H9 (cell line): ENCODE measurements at regions not wholly inside any gene's neighbourhood (a gene's known extent, or its start where the extent isn't known, plus 50 kb on each side); places are given as distances from the start of the nearest gene placed in this dataset.

Source experiments
- DNase-seq: peaks from one replicate; pipeline ENCODE4 v3.0.0-alpha.2; 2017
- H2AFZ ChIP-seq: one replicate; pipeline ENCODE4 v1.6.1; 2013; ENCODE audit warnings: mild to moderate bottlenecking, low read length, control low read depth, moderate library complexity
- H2AK5ac ChIP-seq: 2 replicates; pipeline ENCODE4 v1.6.1; 2013; ENCODE audit warnings: low read length, control low read depth, mixed read lengths; ENCODE audit not compliant: insufficient read length
- H2BK120ac ChIP-seq: one replicate; pipeline ENCODE4 v1.6.1; 2013; ENCODE audit warnings: low read depth, mild to moderate bottlenecking, low read length, control low read depth, inconsistent platforms; ENCODE audit not compliant: poor library complexity, severe bottlenecking
- H2BK12ac ChIP-seq: 2 replicates; pipeline ENCODE4 v1.6.1; 2013; ENCODE audit warnings: low read length, control low read depth, mixed read lengths, low read depth; ENCODE audit not compliant: insufficient read length
- H2BK15ac ChIP-seq: 2 replicates; pipeline ENCODE4 v1.6.1; 2013; ENCODE audit warnings: low read depth, low read length, control low read depth
- H2BK20ac ChIP-seq: one replicate; pipeline ENCODE4 v1.6.1; 2013; ENCODE audit warnings: low read depth, mild to moderate bottlenecking, low read length, control low read depth, inconsistent platforms; ENCODE audit not compliant: poor library complexity, severe bottlenecking
- H2BK5ac ChIP-seq: 2 replicates; pipeline ENCODE4 v1.6.1; 2013; ENCODE audit warnings: low read length, control low read depth, mixed read lengths; ENCODE audit not compliant: insufficient read length
- H3K14ac ChIP-seq: 2 replicates; pipeline ENCODE4 v1.6.1; 2013; ENCODE audit warnings: low read length, control low read depth; ENCODE audit not compliant: insufficient read depth
- H3K18ac ChIP-seq: 2 replicates; pipeline ENCODE4 v1.6.1; 2013; ENCODE audit warnings: low read depth, mild to moderate bottlenecking, mixed read lengths, low read length, control low read depth; ENCODE audit not compliant: insufficient read length
- H3K23ac ChIP-seq: 2 replicates; pipeline ENCODE4 v1.6.1; 2013; ENCODE audit warnings: low read length, control low read depth, mixed read lengths, low read depth; ENCODE audit not compliant: insufficient read length
- H3K23me2 ChIP-seq: 2 replicates; pipeline ENCODE4 v1.6.1; 2013; ENCODE audit warnings: low read depth, mild to moderate bottlenecking, mixed read lengths, low read length, control low read depth; ENCODE audit not compliant: insufficient read length, poor library complexity, severe bottlenecking
- H3K27ac ChIP-seq: 2 replicates; pipeline ENCODE4 v1.5.1; 2013; ENCODE audit warnings: low read length, control low read depth, mixed read lengths, low read depth; ENCODE audit not compliant: insufficient read length
- H3K27me3 ChIP-seq: 2 replicates; pipeline ENCODE4 v1.6.1; 2013; ENCODE audit warnings: low read length, control low read depth, inconsistent platforms; ENCODE audit not compliant: insufficient read depth
- H3K4ac ChIP-seq: 2 replicates; pipeline ENCODE4 v1.6.1; 2013; ENCODE audit warnings: low read depth, mild to moderate bottlenecking, control low read depth, inconsistent platforms, low read length, moderate library complexity
- H3K4me1 ChIP-seq: 2 replicates; pipeline ENCODE4 v1.6.1; 2013; ENCODE audit warnings: low read length, control low read depth, inconsistent platforms; ENCODE audit not compliant: insufficient read depth
- H3K4me2 ChIP-seq: 2 replicates; pipeline ENCODE4 v1.6.1; 2013; ENCODE audit warnings: low read length, control low read depth, mixed read lengths; ENCODE audit not compliant: insufficient read length, insufficient read depth
- H3K56ac ChIP-seq: 2 replicates; pipeline ENCODE4 v1.6.1; 2013; ENCODE audit warnings: low read depth, mild to moderate bottlenecking, mixed read lengths, low read length, control low read depth; ENCODE audit not compliant: insufficient read length
- H3K79me1 ChIP-seq: 2 replicates; pipeline ENCODE4 v1.6.1; 2013; ENCODE audit warnings: low read depth, mild to moderate bottlenecking, moderate library complexity, low read length, control low read depth, inconsistent platforms; ENCODE audit not compliant: insufficient read depth, poor library complexity, severe bottlenecking
- H3K79me2 ChIP-seq: 2 replicates; pipeline ENCODE4 v1.6.1; 2013; ENCODE audit warnings: low read length, control low read depth, inconsistent platforms; ENCODE audit not compliant: insufficient read depth
- H3K9ac ChIP-seq: 2 replicates; pipeline ENCODE4 v1.6.1; 2013; ENCODE audit warnings: low read length, control low read depth, mixed read lengths; ENCODE audit not compliant: insufficient read length; ENCODE audit errors: extremely low read depth
- H3K9me3 ChIP-seq: one replicate; pipeline ENCODE4 v1.6.1; 2013; ENCODE audit warnings: low read depth, low read length, inconsistent platforms; ENCODE audit not compliant: control insufficient read depth
- H3T11ph ChIP-seq: one replicate; pipeline ENCODE4 v1.6.1; 2013; ENCODE audit warnings: mild to moderate bottlenecking, low read length, control low read depth, inconsistent platforms
- H4K20me1 ChIP-seq: one replicate; pipeline ENCODE4 v1.6.1; 2013; ENCODE audit not compliant: control insufficient read depth, insufficient read length, insufficient read depth
- H4K5ac ChIP-seq: 2 replicates; pipeline ENCODE4 v1.6.1; 2013; ENCODE audit warnings: low read depth, mild to moderate bottlenecking, mixed read lengths, low read length, control low read depth; ENCODE audit not compliant: insufficient read length
- H4K8ac ChIP-seq: replicated peaks from 2 replicates; pipeline ENCODE4 v1.6.1; 2013; ENCODE audit warnings: low read length, control low read depth, mixed read lengths, low read depth; ENCODE audit not compliant: insufficient read length
- H4K91ac ChIP-seq: 2 replicates; pipeline ENCODE4 v1.6.1; 2013; ENCODE audit warnings: low read depth, mild to moderate bottlenecking, moderate library complexity, mixed read lengths, low read length, control low read depth; ENCODE audit not compliant: insufficient read length
- H3K27ac Mint-ChIP-seq, 3 experiments: 2 replicates in 2 of 3; 3 replicates in 1 of 3; pipeline ENCODE4 v1.8.0; 2020 to 2021; ENCODE audit warnings: mixed read lengths in 3 of 3, mild to moderate bottlenecking in 1 of 3, moderate library complexity in 1 of 3
- H3K27me3 Mint-ChIP-seq: 2 replicates; pipeline ENCODE4 v1.8.0; 2021; ENCODE audit warnings: low read depth, mild to moderate bottlenecking, moderate library complexity, mixed read lengths
- H3K36me3 Mint-ChIP-seq, 3 experiments: 2 replicates in 2 of 3; 3 replicates in 1 of 3; pipeline ENCODE4 v1.8.0; 2020 to 2021; ENCODE audit warnings: low read depth in 3 of 3, mixed read lengths in 3 of 3; ENCODE audit not compliant: insufficient read depth in 1 of 3
- H3K4me1 Mint-ChIP-seq, 2 experiments: 2 replicates each; pipeline ENCODE4 v1.8.0; 2020; ENCODE audit warnings: mixed read lengths in 2 of 2
- H3K4me3 Mint-ChIP-seq, 2 experiments: 2 replicates in 1 of 2; 3 replicates in 1 of 2; pipeline ENCODE4 v1.8.0; 2020 to 2021; ENCODE audit warnings: mild to moderate bottlenecking in 2 of 2, mixed read lengths in 2 of 2, moderate library complexity in 1 of 2
- H3K9me3 Mint-ChIP-seq, 2 experiments: 2 replicates in 1 of 2; 3 replicates in 1 of 2; pipeline ENCODE4 v1.8.0; 2020; ENCODE audit warnings: mild to moderate bottlenecking in 2 of 2, mixed read lengths in 2 of 2, moderate library complexity in 1 of 2
- CTCF ChIP-seq: fragments of 200-600 bp; sonication (generic); conservative IDR thresholded peaks from 3 replicates; pipeline ENCODE4 v1.8.0; 2021; ENCODE audit warnings: antibody characterized with exemption, mild to moderate bottlenecking
- WGBS: extraction: QIAGEN DNeasy Blood & Tissue Kit; methylation state at CpG from one replicate; pipeline ENCODE4 v1.1.7; 2013; ENCODE audit warnings: missing lambda C conversion rate, low lambda C conversion rate, mixed read lengths; ENCODE audit not compliant: insufficient read length; ENCODE audit errors: extremely low coverage; 5-methylcytosine and 5-hydroxymethylcytosine counted together

GRCh38 chr2:184524551-184525382 is 73.6 kb upstream of the ZNF804A start:
- Histone ChIP-seq H3K27me3 (no peaks in the 10 kb centered on the region), H3K23ac (no peak overlapping the region), H2BK15ac (no peak overlapping the region), H3K23me2 (no peaks in the 10 kb centered on the region), H2BK12ac (no peak overlapping the region), H4K20me1 (no peaks in the 10 kb centered on the region), H3K4me2 (no peak overlapping the region), H2BK120ac (no peak overlapping the region), H3K14ac (no peak overlapping the region), H2BK20ac (no peak overlapping the region), H3K56ac (no peak overlapping the region), H2AFZ (no peak overlapping the region), H3T11ph (no peak overlapping the region), H4K91ac (no peak overlapping the region), H3K9ac (no peak overlapping the region), H3K9me3 (peaks cover 10% of the 10 kb centered on the region), H3K4ac (no peak overlapping the region), H2AK5ac (no peak overlapping the region), H3K79me2 (no peaks in the 10 kb centered on the region), H3K79me1 (no peaks in the 10 kb centered on the region), H4K5ac (no peak overlapping the region), H4K8ac (no peak overlapping the region), H2BK5ac (no peak overlapping the region), H3K18ac (no peak overlapping the region), H3K4me1 (no peaks in the 10 kb centered on the region), H3K27ac (no peak overlapping the region)
- Mint-ChIP-seq H3K9me3 (peaks cover 19 to 35% of the 10 kb centered on the region in 2 experiments), H3K4me3 (no peak overlapping the region), H3K27me3 (peaks cover 3% of the 10 kb centered on the region; the same call in 1 of the 2 replicates), H3K4me1 (no peaks in the 10 kb centered on the region), H3K36me3 (peaks cover 11 to 26% (median 11%) of the 10 kb centered on the region in 3 experiments; a peak in 6 of 7 replicates), H3K27ac (no peak overlapping the region)
- DNase-seq = peak; percentile 14
- TF ChIP-seq CTCF = no peak
- no CpG with 5 or more reads among the region's 16 CpGs for WGBS
